Neural crest cell (in vitro differentiated cells): ENCODE measurements at regions not wholly inside any gene's neighbourhood (a gene's known extent, or its start where the extent isn't known, plus 50 kb on each side); places are given as distances from the start of the nearest gene placed in this dataset.
A peak's percentile ranks its signal among the peaks of the same experiment; 100 is the strongest.

Experiments
- DNase-seq: peaks from one replicate; pipeline ENCODE4 v3.0.0; 2021; ENCODE audit warnings: low read depth, mixed read lengths, low spot score
- H3K27ac Mint-ChIP-seq: one replicate; pipeline ENCODE4 v1.8.0; 2021; ENCODE audit warnings: mild to moderate bottlenecking, mixed read lengths; ENCODE audit not compliant: unreplicated experiment
- H3K27me3 Mint-ChIP-seq: 2 replicates; pipeline ENCODE4 v1.8.0; 2021; ENCODE audit warnings: low read depth, mild to moderate bottlenecking, mixed read lengths
- H3K36me3 Mint-ChIP-seq: 2 replicates; pipeline ENCODE4 v1.8.0; 2021; ENCODE audit warnings: low read depth, mild to moderate bottlenecking, mixed read lengths
- H3K4me1 Mint-ChIP-seq: 2 replicates; pipeline ENCODE4 v1.8.0; 2021; ENCODE audit warnings: mixed read lengths
- H3K4me3 Mint-ChIP-seq: one replicate; pipeline ENCODE4 v1.8.0; 2021; ENCODE audit warnings: mild to moderate bottlenecking, mixed read lengths
- H3K9me3 Mint-ChIP-seq: 2 replicates; pipeline ENCODE4 v1.8.0; 2021; ENCODE audit warnings: mixed read lengths
- CTCF ChIP-seq: fragments of 200-600 bp; sonication (generic); conservative IDR thresholded peaks from 2 replicates; pipeline ENCODE4 v1.5.0; 2021; ENCODE audit warnings: antibody characterized with exemption, mild to moderate bottlenecking

GRCh38 chr1:221343607-221344006 is 398.3 kb downstream of the DUSP10 start:
- H3K4me3 Mint-ChIP-seq = no peak overlapping the region
- no peaks in the 10 kb centered on the region for H3K9me3 Mint-ChIP-seq
- no peak for DNase-seq
- H3K36me3 Mint-ChIP-seq = no peaks in the 10 kb centered on the region
- H3K27me3 Mint-ChIP-seq = peaks cover 4% of the 10 kb centered on the region
- no peak for TF ChIP-seq CTCF
- H3K27ac Mint-ChIP-seq = no peak overlapping the region
- no peaks in the 10 kb centered on the region for H3K4me1 Mint-ChIP-seq

- Mint-ChIP-seq H3K4me1 (no peaks in the 10 kb centered on the region), H3K27ac (no peak overlapping the region), H3K9me3 (no peaks in the 10 kb centered on the region), H3K36me3 (no peaks in the 10 kb centered on the region), H3K27me3 (peaks cover 4% of the 10 kb centered on the region), H3K4me3 (no peak overlapping the region)
- TF ChIP-seq CTCF = no peak
- no peak for DNase-seq
Measured at GRCh38 chr1:221344693-221345092, 397.2 kb downstream of the DUSP10 start.

GRCh38 chr1:221347706-221348105 is 394.2 kb downstream of the DUSP10 start:
- no peaks in the 10 kb centered on the region for H3K36me3 Mint-ChIP-seq
- H3K4me1 Mint-ChIP-seq = no peaks in the 10 kb centered on the region
- DNase-seq = no peak
- H3K27ac Mint-ChIP-seq = no peak overlapping the region
- H3K27me3 Mint-ChIP-seq = peaks cover 2% of the 10 kb centered on the region
- no peaks in the 10 kb centered on the region for H3K9me3 Mint-ChIP-seq
- no peak overlapping the region for H3K4me3 Mint-ChIP-seq
- TF ChIP-seq CTCF = no peak

- H3K4me1 Mint-ChIP-seq = no peaks in the 10 kb centered on the region
- no peaks in the 10 kb centered on the region for H3K36me3 Mint-ChIP-seq
- TF ChIP-seq CTCF = no peak
- H3K4me3 Mint-ChIP-seq = no peak overlapping the region
- no peak overlapping the region for H3K27ac Mint-ChIP-seq
- H3K9me3 Mint-ChIP-seq = peaks cover 5% of the 10 kb centered on the region
- no peaks in the 10 kb centered on the region for H3K27me3 Mint-ChIP-seq
- DNase-seq = no peak
Measured at GRCh38 chr1:221350091-221350490, 391.8 kb downstream of the DUSP10 start.

GRCh38 chr1:221356693-221357092 is 385.2 kb downstream of the DUSP10 start:
- peak; percentile 27 for TF ChIP-seq CTCF
- peaks cover 5% of the 10 kb centered on the region for H3K9me3 Mint-ChIP-seq
- H3K36me3 Mint-ChIP-seq = no peaks in the 10 kb centered on the region

GRCh38 chr1:221363039-221363438 is 378.9 kb downstream of the DUSP10 start:
- Mint-ChIP-seq H3K4me3 (no peak overlapping the region), H3K4me1 (peaks cover 4% of the 10 kb centered on the region), H3K27me3 (no peaks in the 10 kb centered on the region), H3K36me3 (no peaks in the 10 kb centered on the region), H3K27ac (no peak overlapping the region), H3K9me3 (no peaks in the 10 kb centered on the region)
- no peak for TF ChIP-seq CTCF
- no peak for DNase-seq

More at GRCh38 chr1:221356693-221357092, 385.2 kb downstream of the DUSP10 start:
- Mint-ChIP-seq H3K27me3 (no peaks in the 10 kb centered on the region), H3K4me1 (no peaks in the 10 kb centered on the region), H3K27ac (no peak overlapping the region), H3K4me3 (no peak overlapping the region)
- no peak for DNase-seq
